Glutamatergic neuron (in vitro differentiated cells): ENCODE measurements at regions not wholly inside any gene's neighbourhood (a gene's known extent, or its start where the extent isn't known, plus 50 kb on each side); places are given as distances from the start of the nearest gene placed in this dataset.
"Not testable (repeated sequence)": the region's sequence is repeated elsewhere in the genome, so short reads cannot be mapped to it uniquely, and the experiment has no call there.

ENCODE experiments used
- DNase-seq: peaks from one replicate; pipeline ENCODE4 v3.0.0; 2022
- H3K27ac Mint-ChIP-seq: one replicate; pipeline ENCODE4 v1.8.0; 2020; ENCODE audit warnings: mild to moderate bottlenecking, mixed read lengths, inconsistent platforms; ENCODE audit not compliant: unreplicated experiment
- H3K27me3 Mint-ChIP-seq: one replicate; pipeline ENCODE4 v1.8.0; 2020; ENCODE audit warnings: mild to moderate bottlenecking, moderate library complexity, mixed read lengths, inconsistent platforms; ENCODE audit not compliant: unreplicated experiment
- H3K36me3 Mint-ChIP-seq: one replicate; pipeline ENCODE4 v1.8.0; 2020; ENCODE audit warnings: mild to moderate bottlenecking, mixed read lengths, inconsistent platforms; ENCODE audit not compliant: unreplicated experiment
- H3K4me1 Mint-ChIP-seq: one replicate; pipeline ENCODE4 v1.8.0; 2020; ENCODE audit warnings: mild to moderate bottlenecking, low read depth, mixed read lengths, inconsistent platforms; ENCODE audit not compliant: unreplicated experiment
- H3K4me3 Mint-ChIP-seq: one replicate; pipeline ENCODE4 v1.8.0; 2020; ENCODE audit warnings: mild to moderate bottlenecking, mixed read lengths, inconsistent platforms; ENCODE audit not compliant: unreplicated experiment
- H3K9me3 Mint-ChIP-seq: one replicate; pipeline ENCODE4 v1.8.0; 2020; ENCODE audit warnings: mild to moderate bottlenecking, moderate library complexity, mixed read lengths, inconsistent platforms; ENCODE audit not compliant: unreplicated experiment
- TF ChIP-seq, protein P1 (sequence below): fragments of 200-600 bp; sonication (generic); IDR thresholded peaks from one replicate; pipeline ENCODE4 v1.5.0; 2021; ENCODE audit not compliant: partially characterized antibody, unreplicated experiment

DNA sequence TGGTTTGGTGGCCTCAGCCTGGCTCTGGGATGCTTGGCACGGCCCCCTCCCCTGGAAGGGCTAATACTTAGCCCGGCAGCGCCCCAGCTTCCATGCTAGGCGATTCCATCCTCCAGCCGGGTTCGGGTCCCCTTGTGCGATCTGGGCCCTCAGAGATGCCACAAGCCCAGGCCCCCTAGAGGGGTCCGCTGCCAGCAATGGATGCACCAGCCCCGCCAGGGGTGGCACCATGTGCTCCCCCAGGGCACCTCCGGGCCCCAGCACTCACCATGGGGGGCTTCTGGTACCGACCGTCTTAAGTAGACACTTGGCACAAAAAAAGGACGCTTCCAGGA is 125.7 kb upstream of the KCTD7 start:
- Mint-ChIP-seq H3K27me3 (peaks cover 8% of the 10 kb centered on the region), H3K36me3 (no peaks in the 10 kb centered on the region), H3K4me1 (peaks cover 2% of the 10 kb centered on the region), H3K9me3 (no peaks in the 10 kb centered on the region), H3K27ac (no peak overlapping the region), H3K4me3 (no peak overlapping the region)
- no peak for DNase-seq
- TF ChIP-seq, protein P1, sequence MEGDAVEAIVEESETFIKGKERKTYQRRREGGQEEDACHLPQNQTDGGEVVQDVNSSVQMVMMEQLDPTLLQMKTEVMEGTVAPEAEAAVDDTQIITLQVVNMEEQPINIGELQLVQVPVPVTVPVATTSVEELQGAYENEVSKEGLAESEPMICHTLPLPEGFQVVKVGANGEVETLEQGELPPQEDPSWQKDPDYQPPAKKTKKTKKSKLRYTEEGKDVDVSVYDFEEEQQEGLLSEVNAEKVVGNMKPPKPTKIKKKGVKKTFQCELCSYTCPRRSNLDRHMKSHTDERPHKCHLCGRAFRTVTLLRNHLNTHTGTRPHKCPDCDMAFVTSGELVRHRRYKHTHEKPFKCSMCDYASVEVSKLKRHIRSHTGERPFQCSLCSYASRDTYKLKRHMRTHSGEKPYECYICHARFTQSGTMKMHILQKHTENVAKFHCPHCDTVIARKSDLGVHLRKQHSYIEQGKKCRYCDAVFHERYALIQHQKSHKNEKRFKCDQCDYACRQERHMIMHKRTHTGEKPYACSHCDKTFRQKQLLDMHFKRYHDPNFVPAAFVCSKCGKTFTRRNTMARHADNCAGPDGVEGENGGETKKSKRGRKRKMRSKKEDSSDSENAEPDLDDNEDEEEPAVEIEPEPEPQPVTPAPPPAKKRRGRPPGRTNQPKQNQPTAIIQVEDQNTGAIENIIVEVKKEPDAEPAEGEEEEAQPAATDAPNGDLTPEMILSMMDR = no peak

DNA sequence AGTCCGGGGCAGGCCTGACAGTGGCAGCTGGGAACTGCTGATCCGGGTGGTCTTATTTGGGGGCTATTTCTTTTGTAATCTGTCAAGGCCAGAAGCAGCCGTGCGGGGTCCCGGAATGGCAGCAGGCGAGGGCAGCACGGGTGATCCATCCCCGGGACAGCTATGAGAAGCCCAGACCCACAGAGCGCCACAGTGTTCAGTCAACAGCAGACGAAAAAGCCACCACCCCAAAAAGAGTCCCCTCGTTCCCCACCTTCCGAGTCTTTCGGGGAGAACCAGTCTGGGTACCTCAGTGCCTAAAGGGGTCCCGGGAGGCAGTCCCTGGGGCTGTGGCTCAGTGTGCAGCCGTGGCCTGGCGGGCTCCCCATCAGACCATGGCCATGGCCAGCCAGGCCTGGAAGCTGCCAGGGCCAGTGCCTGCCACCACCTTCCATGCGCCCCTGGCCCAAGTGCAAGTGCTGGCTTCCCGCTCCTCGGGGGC is 125.1 kb upstream of the KCTD7 start:
- Mint-ChIP-seq H3K9me3 (no peaks in the 10 kb centered on the region), H3K36me3 (no peaks in the 10 kb centered on the region), H3K4me1 (peaks cover 2% of the 10 kb centered on the region), H3K4me3 (no peak overlapping the region), H3K27ac (no peak overlapping the region), H3K27me3 (peaks cover 8% of the 10 kb centered on the region)
- DNase-seq = no peak
- TF ChIP-seq, protein P1 = no peak

DNA sequence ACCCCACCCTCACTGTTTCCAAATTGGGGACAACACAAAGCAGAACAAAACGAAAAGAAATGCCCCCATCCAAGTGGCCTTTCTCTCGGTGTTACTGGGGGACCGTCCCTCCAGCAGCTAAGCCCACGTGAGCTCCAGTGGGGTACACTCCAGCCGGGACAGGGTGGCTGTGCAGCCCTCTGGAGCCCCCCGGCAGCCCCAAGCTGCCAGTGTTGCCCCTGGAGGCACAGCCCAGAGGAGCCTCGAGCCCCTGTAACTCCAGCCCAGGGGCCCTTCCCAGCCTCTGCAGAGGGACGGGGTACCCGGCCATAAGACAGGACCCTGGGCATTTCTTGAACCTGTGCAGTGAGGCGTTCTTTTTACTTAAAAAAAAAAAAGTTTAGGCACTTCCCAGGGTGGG is 124.5 kb upstream of the KCTD7 start:
- Mint-ChIP-seq H3K4me1 (peaks cover 2% of the 10 kb centered on the region), H3K9me3 (no peaks in the 10 kb centered on the region), H3K4me3 (no peak overlapping the region), H3K27ac (no peak overlapping the region), H3K27me3 (peaks cover 8% of the 10 kb centered on the region), H3K36me3 (no peaks in the 10 kb centered on the region)
- no peak for DNase-seq
- TF ChIP-seq, protein P1 = no peak

DNA sequence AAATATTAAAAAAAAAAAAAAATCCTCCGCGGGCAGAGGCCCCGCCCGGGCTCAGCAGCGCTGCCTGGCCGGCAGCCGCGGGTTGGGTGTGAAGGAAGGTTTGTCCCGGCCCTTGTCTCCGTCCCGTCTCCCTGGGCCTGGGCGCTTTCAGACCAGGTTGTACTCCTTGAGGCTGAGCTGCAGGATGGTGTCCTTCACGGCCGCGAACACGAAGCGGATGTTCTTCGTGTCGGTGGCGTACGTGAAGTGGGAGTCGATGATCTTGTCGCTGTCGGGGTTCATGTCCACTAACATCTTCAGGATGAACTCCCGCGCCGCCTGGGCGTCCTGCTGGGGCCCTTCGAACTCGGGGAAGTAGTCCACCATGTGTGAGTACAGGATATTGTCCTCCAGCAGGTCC is 123.7 kb upstream of the KCTD7 start:
- no peak for DNase-seq
- Mint-ChIP-seq H3K27ac (no peak overlapping the region), H3K27me3 (peaks cover 8% of the 10 kb centered on the region), H3K4me3 (no peak overlapping the region), H3K36me3 (no peaks in the 10 kb centered on the region), H3K4me1 (peaks cover 2% of the 10 kb centered on the region), H3K9me3 (no peaks in the 10 kb centered on the region)
- TF ChIP-seq, protein P1 = no peak

DNA sequence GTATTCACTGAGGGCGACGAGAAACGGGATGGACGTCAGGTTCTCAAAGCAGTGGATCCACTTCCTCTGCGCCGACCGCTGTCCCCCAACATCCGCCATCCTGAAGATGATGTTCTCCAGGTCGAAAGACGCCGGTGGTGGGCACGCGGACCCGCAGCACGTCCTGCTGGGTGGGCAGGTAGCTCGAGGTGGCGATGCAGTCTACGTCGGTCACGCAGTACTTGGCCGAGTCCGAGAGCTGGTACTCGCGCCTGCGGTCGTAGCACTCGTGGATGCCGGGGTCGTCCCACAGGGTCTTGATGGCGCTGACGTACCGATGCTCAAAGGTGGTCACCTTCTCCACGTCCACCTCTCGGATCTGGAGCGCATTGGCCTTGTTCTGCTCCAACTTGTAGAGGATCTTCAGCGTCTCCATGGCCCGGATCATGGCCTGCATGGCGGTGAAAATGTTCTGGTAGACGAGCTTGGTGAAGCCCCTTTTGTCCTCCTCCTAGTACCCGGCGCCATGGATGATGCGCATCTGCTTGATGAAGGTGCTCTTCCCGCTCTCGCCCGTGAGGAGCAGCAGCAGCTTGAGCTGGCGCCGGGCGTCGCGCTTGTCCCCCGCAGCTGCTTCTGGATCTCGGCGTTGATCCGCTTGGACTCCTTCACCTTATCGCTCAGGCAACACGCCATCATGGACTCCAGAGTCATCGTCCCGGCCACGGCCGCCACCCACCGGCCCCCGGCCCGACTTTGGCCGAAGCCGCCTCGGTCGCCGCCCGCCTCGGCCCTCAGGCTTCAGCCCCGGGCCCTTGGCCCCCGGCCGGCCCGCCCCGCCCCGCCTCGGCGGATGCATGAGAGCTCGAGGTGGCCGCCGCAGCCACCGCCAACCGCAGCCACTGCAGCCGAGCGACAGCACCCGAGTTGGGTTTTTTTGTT is 122.9 kb upstream of the KCTD7 start:
- Mint-ChIP-seq H3K9me3 (no peaks in the 10 kb centered on the region), H3K36me3 (no peaks in the 10 kb centered on the region), H3K4me3 (no peak overlapping the region), H3K27me3 (peaks cover 8% of the 10 kb centered on the region), H3K4me1 (no peaks in the 10 kb centered on the region), H3K27ac (no peak overlapping the region)
- TF ChIP-seq, protein P1 = no peak
- no peak for DNase-seq

DNA sequence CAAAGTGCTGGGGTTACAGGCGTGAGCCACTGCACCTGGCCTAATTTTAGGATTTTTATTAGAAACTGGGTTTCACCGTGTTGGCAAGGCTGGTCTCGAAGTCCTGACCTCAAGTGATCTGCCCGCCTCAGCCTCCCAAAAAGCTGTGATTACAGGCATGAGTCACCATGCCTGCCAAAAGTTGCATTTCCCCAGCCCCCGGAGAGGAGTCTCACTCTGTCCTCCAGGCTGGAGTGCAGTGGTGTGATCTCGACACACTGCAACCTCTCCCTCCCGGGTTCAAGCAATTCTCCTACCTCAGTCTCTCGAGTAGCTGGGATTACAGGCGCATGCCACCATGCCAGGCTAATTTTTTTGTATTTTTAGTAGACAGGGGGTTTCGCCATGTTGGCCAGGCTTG is 122.0 kb upstream of the KCTD7 start:
- not testable (repeated sequence) for H3K27me3 Mint-ChIP-seq, DNase-seq, H3K9me3 Mint-ChIP-seq, H3K4me1 Mint-ChIP-seq, H3K36me3 Mint-ChIP-seq, H3K4me3 Mint-ChIP-seq, H3K27ac Mint-ChIP-seq
